ENCODE measurements at regions not wholly inside any gene's neighbourhood (a gene's known extent, or its start where the extent isn't known, plus 50 kb on each side); places are given as distances from the start of the nearest gene placed in this dataset.

- Histone ChIP-seq H3K27me3 (ENCODE audit: insufficient read depth, low read length) (no peaks in the 10 kb centered on the region), H3T11ph (ENCODE audit: low read length) (no peak overlapping the region), H4K5ac (ENCODE audit: insufficient read length, low read depth, low read length) (no peak overlapping the region), H4K20me1 (ENCODE audit: control insufficient read depth, insufficient read depth, insufficient read length) (no peaks in the 10 kb centered on the region), H3K27ac (ENCODE audit: insufficient read length, low read depth, low read length) (no peak overlapping the region), H4K91ac (ENCODE audit: insufficient read length, low read depth, low read length) (no peak overlapping the region), H2BK20ac (ENCODE audit: low read depth, low read length, poor library complexity, severe bottlenecking) (no peak overlapping the region), H3K23me2 (ENCODE audit: insufficient read length, low read depth, low read length, poor library complexity, severe bottlenecking) (no peaks in the 10 kb centered on the region), H2BK12ac (ENCODE audit: insufficient read length, low read depth, low read length) (no peak overlapping the region), H2BK5ac (ENCODE audit: insufficient read length, low read length) (no peak overlapping the region), H4K8ac (replicated peaks; ENCODE audit: insufficient read length, low read depth, low read length) (no peak overlapping the region), H2AFZ (ENCODE audit: low read length) (no peak overlapping the region), H3K4ac (ENCODE audit: low read depth, low read length) (no peak overlapping the region), H2AK5ac (ENCODE audit: insufficient read length, low read length) (no peak overlapping the region), H3K4me1 (ENCODE audit: insufficient read depth, low read length) (peaks cover 2% of the 10 kb centered on the region; the same call in 1 of the 2 replicates), H3K79me2 (ENCODE audit: insufficient read depth, low read length) (no peaks in the 10 kb centered on the region), H2BK120ac (ENCODE audit: low read depth, low read length, poor library complexity, severe bottlenecking) (no peak overlapping the region), H3K18ac (ENCODE audit: insufficient read length, low read depth, low read length) (no peak overlapping the region), H3K9me3 (ENCODE audit: control insufficient read depth, low read depth, low read length) (no peaks in the 10 kb centered on the region), H3K23ac (ENCODE audit: insufficient read length, low read depth, low read length) (no peak overlapping the region), H3K14ac (ENCODE audit: insufficient read depth, low read length) (no peak overlapping the region), H3K79me1 (ENCODE audit: insufficient read depth, low read depth, low read length, poor library complexity, severe bottlenecking) (no peaks in the 10 kb centered on the region), H3K4me2 (ENCODE audit: insufficient read depth, insufficient read length, low read length) (no peak overlapping the region), H3K9ac (ENCODE audit: extremely low read depth, insufficient read length, low read length) (no peak overlapping the region), H3K56ac (ENCODE audit: insufficient read length, low read depth, low read length) (no peak overlapping the region), H2BK15ac (ENCODE audit: low read depth, low read length) (no peak overlapping the region)
- no peak overlapping the region for H3K4me3 Mint-ChIP-seq
- H3K27ac Mint-ChIP-seq, result no peak overlapping the region
- DNase-seq, result no peak
- no CpG with 5 or more reads among the region's 1 CpG for WGBS (ENCODE audit: extremely low coverage, insufficient read length, low lambda C conversion rate)
- peaks cover 0 to 2% of the 10 kb centered on the region in 2 experiments; a peak in 1 of 5 replicates for H3K9me3 Mint-ChIP-seq
- H3K27me3 Mint-ChIP-seq (ENCODE audit: low read depth), result no peaks in the 10 kb centered on the region
- H3K4me1 Mint-ChIP-seq, result peaks cover 4 to 7% of the 10 kb centered on the region in 2 experiments; a peak in 2 of 4 replicates
- no peaks in the 10 kb centered on the region for H3K36me3 Mint-ChIP-seq (ENCODE audit: insufficient read depth in 1 of 3, low read depth in 3 of 3)
- TF ChIP-seq CTCF (conservative IDR thresholded peaks at IDR 0.05), result no peak
These were observed 72.7 kb upstream of the CNIH3 start for GRCh38 chr1:224543453-224543852.

All from H9 (cell line).